ENCODE measurements at regions not wholly inside any gene's neighbourhood (a gene's known extent, or its start where the extent isn't known, plus 50 kb on each side); places are given as distances from the start of the nearest gene placed in this dataset.

DNA sequence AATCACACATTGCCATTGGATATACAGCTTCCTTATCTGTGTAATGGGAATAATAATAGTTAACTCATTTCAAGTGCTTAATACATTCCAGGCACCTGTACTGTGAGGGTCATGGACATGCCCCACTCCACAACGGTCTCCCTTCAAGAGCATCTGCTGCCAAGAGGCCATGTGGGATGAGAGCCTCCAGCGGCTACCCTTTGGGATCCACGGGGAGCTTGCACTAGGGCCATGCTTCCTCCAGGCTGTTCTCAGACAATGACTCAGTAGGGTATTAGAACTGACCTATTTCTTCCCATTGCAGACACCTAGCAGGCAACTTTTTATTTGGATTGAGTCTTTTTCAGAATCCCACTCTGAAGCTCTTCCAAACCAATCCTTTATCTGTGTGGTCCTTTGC is 1078.9 kb downstream of the TUSC7 start:
- H3K4ac ChIP-seq (replicated peaks; ENCODE audit: insufficient read length, low read depth, low read length): no peak overlapping the region
- H3K36me3 ChIP-seq (ENCODE audit: control insufficient read depth in 2 of 4, insufficient read depth in 4 of 4, low read length in 3 of 4): no peaks in the 10 kb centered on the region
- TF ChIP-seq JUND (IDR thresholded peaks at IDR 0.05; ENCODE audit: low read length) (no peak), EP300 (IDR thresholded peaks at IDR 0.05; ENCODE audit: borderline replicate concordance in 1 of 2, low read depth in 2 of 2, low read length in 2 of 2) (no peak), SP2 (IDR thresholded peaks at IDR 0.05; ENCODE audit: low read length) (no peak), EZH2 (IDR thresholded peaks at IDR 0.05; ENCODE audit: low read depth, low read length, severe bottlenecking) (no peak), RNF2 (IDR thresholded peaks at IDR 0.05; ENCODE audit: borderline replicate concordance, low read depth, low read length, missing control alignments, poor library complexity, severe bottlenecking) (no peak), FOSL1 (IDR thresholded peaks at IDR 0.05; ENCODE audit: insufficient read depth, low read depth, low read length) (no peak), HDAC2 (IDR thresholded peaks at IDR 0.05; ENCODE audit: borderline replicate concordance in 1 of 2, low read depth in 2 of 2, low read length in 2 of 2) (no peak), CEBPB (IDR thresholded peaks at IDR 0.05; ENCODE audit: low read depth, low read length) (no peak), RFX5 (IDR thresholded peaks at IDR 0.05; ENCODE audit: borderline replicate concordance, low read depth, low read length) (no peak), SP1 (IDR thresholded peaks at IDR 0.05; ENCODE audit: low read depth, low read length) (no peak)
- TF ChIP-seq, protein P1, sequence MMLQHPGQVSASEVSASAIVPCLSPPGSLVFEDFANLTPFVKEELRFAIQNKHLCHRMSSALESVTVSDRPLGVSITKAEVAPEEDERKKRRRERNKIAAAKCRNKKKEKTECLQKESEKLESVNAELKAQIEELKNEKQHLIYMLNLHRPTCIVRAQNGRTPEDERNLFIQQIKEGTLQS (IDR thresholded peaks at IDR 0.05; ENCODE audit: insufficient read depth, low read depth, low read length): no peak

More for the DNA sequence above, 1078.9 kb downstream of the TUSC7 start:
- Histone ChIP-seq H3K79me1 (ENCODE audit: low read depth, low read length) (no peaks in the 10 kb centered on the region), H3K4me3 (ENCODE audit: extremely low read depth in 1 of 4, insufficient read depth in 2 of 4, low read depth in 3 of 4, low read length in 4 of 4) (no peak overlapping the region), H4K20me1 (replicated peaks in 1 of 2; ENCODE audit: control insufficient read depth in 1 of 2, insufficient read depth in 2 of 2, low read length in 2 of 2) (no peaks in the 10 kb centered on the region), H3K9ac (replicated peaks in 1 of 4; ENCODE audit: extremely low read depth in 1 of 4, low read depth in 3 of 4, low read length in 3 of 4) (no peak overlapping the region), H4K8ac (ENCODE audit: extremely low read depth, insufficient read depth, low read length) (no peak overlapping the region), H3K4me1 (replicated peaks in 1 of 4; ENCODE audit: control insufficient read depth in 3 of 4, insufficient read depth in 4 of 4, low read length in 3 of 4) (peaks cover 0 to 14% (median 5%) of the 10 kb centered on the region in 4 experiments; a peak in 4 of 7 replicates), H2BK5ac (ENCODE audit: low read depth, low read length) (no peak overlapping the region), H2BK20ac (ENCODE audit: low read length) (no peak overlapping the region), H4K91ac (replicated peaks; ENCODE audit: insufficient read length, low read length) (no peak overlapping the region), H3K27ac (ENCODE audit: low read depth, low read length) (no peak overlapping the region), H2BK12ac (ENCODE audit: low read depth, low read length) (no peak overlapping the region), H3K9me3 (ENCODE audit: insufficient read depth in 2 of 2, low read depth in 1 of 2, low read length in 1 of 2) (no peaks in the 10 kb centered on the region), H2BK15ac (ENCODE audit: low read length) (no peak overlapping the region), H3K27me3 (replicated peaks in 1 of 4; ENCODE audit: control insufficient read depth in 3 of 4, extremely low read depth in 1 of 4, insufficient read depth in 3 of 4, low read length in 3 of 4) (no peaks in the 10 kb centered on the region), H3K4me2 (ENCODE audit: insufficient read depth in 1 of 2, low read depth in 2 of 2, low read length in 2 of 2) (peak overlapping the region; percentile 4 to 45; a peak in 2 of 4 replicates), H3K18ac (ENCODE audit: extremely low read depth, low read length) (no peak overlapping the region), H2AFZ (ENCODE audit: low read length) (no peak overlapping the region), H3K23me2 (ENCODE audit: low read depth, low read length) (no peaks in the 10 kb centered on the region; the same call in 1 of the 2 replicates), H3K79me2 (ENCODE audit: control insufficient read depth in 1 of 2, insufficient read depth in 2 of 2, low read length in 2 of 2) (no peaks in the 10 kb centered on the region), H3K23ac (ENCODE audit: insufficient read length) (no peak overlapping the region), H3K56ac (replicated peaks; ENCODE audit: insufficient read length, low read depth, low read length) (no peak overlapping the region), H4K5ac (ENCODE audit: insufficient read length, low read depth, low read length) (no peak overlapping the region), H2AK5ac (ENCODE audit: low read depth, low read length) (no peak overlapping the region), H3K14ac (ENCODE audit: insufficient read length) (no peak overlapping the region), H2BK120ac (replicated peaks; ENCODE audit: low read depth, low read length) (no peak overlapping the region)
- CTCF ChIA-PET (ENCODE audit: partially characterized antibody): interaction anchor here (0.7 to 1.3 kb wide), 3 partner anchors 11 to 171 kb away, joined by 3 read pairs; no protein-coding TSS in a partner anchor
- POLR2A ChIA-PET (ENCODE audit: partially characterized antibody): interaction anchor here (0.7 kb wide), 1 partner anchor 9 kb away, joined by 3 read pairs; no protein-coding TSS in a partner anchor
- peak in 1 of 2 experiments; percentile 47 for DNase-seq (ENCODE audit: low read depth in 1 of 2, low spot score in 2 of 2)
- no peak for FAIRE-seq
- 94% methylated on average over 3 of the region's 3 CpGs; no CpG with 5 or more reads in 1 of the 2 experiments for WGBS, 2 experiments (ENCODE audit: extremely low coverage in 1 of 2, insufficient coverage in 1 of 2, insufficient read length in 1 of 2, insufficient replicate concordance in 2 of 2, low coverage in 1 of 2, low lambda C conversion rate in 2 of 2, missing lambda C conversion rate in 1 of 2)
